HCT116 (cell line): ENCODE measurements at regions not wholly inside any gene's neighbourhood (a gene's known extent, or its start where the extent isn't known, plus 50 kb on each side); places are given as distances from the start of the nearest gene placed in this dataset.

Experiments used
- ATAC-seq: fragments of 200-7000 bp; cut with Tn5 transposase; 2 replicates; pipeline ENCODE4 v1.9.1; 2020; ENCODE audit warnings: mild to moderate bottlenecking, moderate library complexity
- BruUV-seq: library from RNA; stranded (reverse); fragments of 400-500 nt; replicated peaks from 2 replicates; lab custom pipeline; 2021; lab: Mats Ljungman, UMichigan
- CTCF ChIA-PET: fragments of 300-600 bp; sonication (Branson Sonifier 250); formaldehyde crosslinking; loops from one replicate; lab custom pipeline; 2021; ENCODE audit warnings: antibody characterized with exemption; lab: Charles Lee
- POLR2A ChIA-PET: fragments of 300-600, 350-600 bp; sonication (Branson Sonifier 250); formaldehyde crosslinking; loops from one replicate; lab custom pipeline; 2021; ENCODE audit warnings: antibody characterized with exemption; lab: Charles Lee
- RAD21 ChIA-PET, 2 experiments: fragments of 300-600 bp; sonication (Branson Sonifier 250); formaldehyde crosslinking; loops; one replicate each; lab custom pipeline; 2023; ENCODE audit warnings: low total read pairs in 2 of 2; ENCODE audit not compliant: uncharacterized antibody in 2 of 2, unreplicated experiment in 2 of 2, low non-redundant PET in 1 of 2; lab: Charles Lee
- DNase-seq: peaks from one replicate; pipeline ENCODE4 v3.0.0-alpha.2; 2010; ENCODE audit warnings: low read depth, low spot score
- H2AFZ ChIP-seq: fragments of 200-600 bp; shearing (Covaris generic), sonication (generic); 2 replicates; pipeline ENCODE4 v1.6.1; 2017; ENCODE audit warnings: low read depth, mixed run types, mixed read lengths, antibody characterized with exemption, low read length; ENCODE audit not compliant: poor library complexity, severe bottlenecking
- H3K27ac ChIP-seq: 2 replicates; pipeline ENCODE4 v1.5.1; 2012; ENCODE audit warnings: low read depth, low read length
- H3K27me3 ChIP-seq: fragments of 200-600 bp; sonication (generic); 2 replicates; pipeline ENCODE4 v1.6.1; 2016; ENCODE audit warnings: mixed run types, low read length, mixed read lengths; ENCODE audit not compliant: insufficient read depth
- H3K36me3 ChIP-seq, 2 experiments: fragments of 200-500 bp in 1 of 2; fragments of 200-600 bp in 1 of 2; sonication (Bioruptor generic) in 1 of 2; sonication (generic) in 1 of 2; 2 replicates each; pipeline versions ENCODE4 v1.5.1 to v1.6.1; 2014 to 2016; ENCODE audit warnings: low read length in 2 of 2, inconsistent platforms in 1 of 2, mixed read lengths in 1 of 2, mixed run types in 1 of 2; ENCODE audit not compliant: insufficient read depth in 2 of 2, control insufficient read depth in 1 of 2
- H3K4me1 ChIP-seq, 2 experiments: fragments of 200-600 bp in 1 of 2; sonication (generic) in 1 of 2; 2 replicates each; pipeline versions ENCODE4 v1.5.1 to v1.6.1; 2012 to 2017; ENCODE audit warnings: low read length in 2 of 2, inconsistent platforms in 1 of 2, mild to moderate bottlenecking in 1 of 2, mixed read lengths in 1 of 2, mixed run types in 1 of 2, moderate library complexity in 1 of 2; ENCODE audit not compliant: insufficient read depth in 2 of 2, control insufficient read depth in 1 of 2
- H3K4me2 ChIP-seq: fragments of 200-600 bp; sonication (generic); 2 replicates; pipeline ENCODE4 v1.6.1; 2017; ENCODE audit warnings: mixed run types, low read length, mixed read lengths
- H3K4me3 ChIP-seq, 2 experiments: fragments of 200-600 bp in 1 of 2; sonication (generic) in 1 of 2; replicated peaks in 1 of 2; 2 replicates each; pipeline ENCODE4 v1.5.1; 2011 to 2016; ENCODE audit warnings: low read length in 2 of 2, control low read depth in 1 of 2, low read depth in 1 of 2, mild to moderate bottlenecking in 1 of 2, mixed read lengths in 1 of 2, mixed run types in 1 of 2
- H3K79me2 ChIP-seq: fragments of 200-600 bp; sonication (generic); 2 replicates; pipeline ENCODE4 v1.6.1; 2017; ENCODE audit warnings: mild to moderate bottlenecking, mixed run types, low read length, moderate library complexity, mixed read lengths; ENCODE audit not compliant: insufficient read depth
- H3K9ac ChIP-seq: fragments of 200-600 bp; sonication (generic); 2 replicates; pipeline ENCODE4 v1.6.1; 2016; ENCODE audit warnings: low read length, mixed read lengths
- H3K9me2 ChIP-seq: fragments of 200-600 bp; sonication (generic), shearing (Covaris generic); 2 replicates; pipeline ENCODE4 v1.6.1; 2017; ENCODE audit warnings: mixed run types, mild to moderate bottlenecking, moderate library complexity; ENCODE audit not compliant: insufficient read depth
- H3K9me3 ChIP-seq, 2 experiments: fragments of 200-500 bp in 1 of 2; fragments of 200-600 bp in 1 of 2; sonication (Bioruptor generic) in 1 of 2; sonication (generic) in 1 of 2; 2 replicates each; pipeline ENCODE4 v1.6.1; 2014 to 2017; ENCODE audit warnings: low read length in 2 of 2, mixed read lengths in 2 of 2, inconsistent platforms in 1 of 2, low read depth in 1 of 2, mild to moderate bottlenecking in 1 of 2, mixed run types in 1 of 2, moderate library complexity in 1 of 2; ENCODE audit not compliant: control insufficient read depth in 1 of 2, insufficient read depth in 1 of 2
- H4K20me1 ChIP-seq: fragments of 200-600 bp; sonication (generic), shearing (Covaris generic); 2 replicates; pipeline ENCODE4 v1.6.1; 2017; ENCODE audit warnings: mixed run types, mild to moderate bottlenecking, moderate library complexity; ENCODE audit not compliant: insufficient read depth
- ATF3 ChIP-seq: IDR thresholded peaks from 2 replicates; pipeline ENCODE4 v1.6.1; 2012
- FOSL1 ChIP-seq: IDR thresholded peaks from 2 replicates; pipeline ENCODE4 v1.6.1; 2012; ENCODE audit warnings: low read depth
- JUND ChIP-seq: IDR thresholded peaks from 2 replicates; pipeline ENCODE4 v1.6.1; 2012
- MAX ChIP-seq: IDR thresholded peaks from 2 replicates; pipeline ENCODE4 v1.6.1; 2012
- SP1 ChIP-seq: IDR thresholded peaks from 2 replicates; pipeline ENCODE4 v1.6.1; 2012; ENCODE audit warnings: low read depth
- YY1 ChIP-seq: IDR thresholded peaks from 2 replicates; pipeline ENCODE4 v1.6.1; 2011; ENCODE audit warnings: low read length, low read depth, moderate library complexity, mild to moderate bottlenecking; ENCODE audit not compliant: insufficient replicate concordance; ENCODE audit errors: extremely low read depth
- intact Hi-C: fragments of 100-400 bp; cut with micrococcal nuclease; formaldehyde crosslinking; loops from 2 replicates; pipeline ENCODE4 v1.10.0; 2022

GRCh38 chr16:47947723-47948122, 208.1 kb downstream of the ABCC12 start:
- Histone ChIP-seq H3K9me2 (no peaks in the 10 kb centered on the region), H3K36me3 (no peaks in the 10 kb centered on the region), H3K9me3 (no peaks in the 10 kb centered on the region), H3K27me3 (0 out of 2 replicates have a peak, but pooled peaks cover 16% of the 10 kb centered on the region), H3K4me3 (no peak overlapping the region), H3K27ac (no peak overlapping the region), H4K20me1 (no peaks in the 10 kb centered on the region), H3K79me2 (no peaks in the 10 kb centered on the region), H3K4me2 (no peak overlapping the region), H3K4me1 (no peaks in the 10 kb centered on the region), H3K9ac (no peak overlapping the region), H2AFZ (no peak overlapping the region)
- intact Hi-C loops = no loop called here
- ChIA-PET RAD21 (no interaction called here), POLR2A (no interaction called here), CTCF (no interaction called here)
- no peak for ATAC-seq
- no TSS peak for BruUV-seq
- DNase-seq = no peak
- no peak for TF ChIP-seq MAX
- no peak for TF ChIP-seq ATF3
- TF ChIP-seq JUND = no peak
- TF ChIP-seq SP1 = no peak
- TF ChIP-seq YY1 = no peak

GRCh38 chr16:47946092-47946491, 209.7 kb downstream of the ABCC12 start:
- no peaks in the 10 kb centered on the region for H3K79me2 ChIP-seq
- DNase-seq (no peak), ATAC-seq (no peak)
- H2AFZ ChIP-seq = no peak overlapping the region
- H4K20me1 ChIP-seq = no peaks in the 10 kb centered on the region
- no peak overlapping the region for H3K4me3 ChIP-seq
- TF ChIP-seq FOSL1 = no peak
- TF ChIP-seq, all 23 proteins: peak for 0
- no peaks in the 10 kb centered on the region for H3K9me3 ChIP-seq
- 0 out of 2 replicates have a peak, but pooled peaks cover 18% of the 10 kb centered on the region for H3K27me3 ChIP-seq
- no peaks in the 10 kb centered on the region for H3K9me2 ChIP-seq
- H3K4me1 ChIP-seq = no peaks in the 10 kb centered on the region
- H3K9ac ChIP-seq = no peak overlapping the region
- H3K36me3 ChIP-seq = no peaks in the 10 kb centered on the region
- ChIA-PET RAD21 (no interaction called here), POLR2A (no interaction called here), CTCF (no interaction called here)
- no TSS peak for BruUV-seq
- no peak overlapping the region for H3K27ac ChIP-seq
- intact Hi-C loops = no loop called here
- H3K4me2 ChIP-seq = no peak overlapping the region
